ENCODE measurements at regions not wholly inside any gene's neighbourhood (a gene's known extent, or its start where the extent isn't known, plus 50 kb on each side); places are given as distances from the start of the nearest gene placed in this dataset.

DNA sequence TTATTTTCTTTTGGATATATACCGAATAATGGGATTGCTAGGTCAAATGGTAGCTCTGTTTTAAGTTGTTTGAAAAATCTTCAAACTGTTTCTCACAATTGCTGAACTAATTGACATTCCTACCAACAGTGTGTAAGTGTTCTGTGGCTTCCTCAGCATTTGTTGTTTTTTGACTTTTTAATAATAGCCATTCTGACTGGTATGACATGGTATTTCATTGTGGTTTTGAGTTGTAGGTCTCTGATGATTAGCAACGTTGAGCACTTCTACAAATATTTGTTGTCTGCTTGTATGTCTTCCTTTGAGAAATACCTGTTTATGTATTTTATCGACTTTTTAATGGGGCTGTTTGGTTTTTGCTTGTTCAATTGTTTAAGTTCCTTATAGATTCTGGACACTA, 680.1 kb upstream of the GRIA3 start:
- Mint-ChIP-seq H3K27me3 (no peaks in the 10 kb centered on the region), H3K4me3 (no peak overlapping the region), H3K4me1 (no peaks in the 10 kb centered on the region), H3K27ac (no peak overlapping the region), H3K36me3 (ENCODE audit: low read depth) (no peaks in the 10 kb centered on the region), H3K9me3 (no peaks in the 10 kb centered on the region)
- DNase-seq = no peak
- ATAC-seq = no peak

GRCh38 chrX:122512561-122513072, 671.5 kb upstream of the GRIA3 start:
- Mint-ChIP-seq H3K36me3 (ENCODE audit: low read depth) (no peaks in the 10 kb centered on the region), H3K4me3 (no peak overlapping the region), H3K27ac (no peak overlapping the region), H3K4me1 (no peaks in the 10 kb centered on the region), H3K9me3 (no peaks in the 10 kb centered on the region), H3K27me3 (no peaks in the 10 kb centered on the region)
- ATAC-seq = no peak
- no peak for DNase-seq

- ATAC-seq (no peak), DNase-seq (no peak)
- H3K27me3 Mint-ChIP-seq = no peaks in the 10 kb centered on the region
- no peaks in the 10 kb centered on the region for H3K4me1 Mint-ChIP-seq
- no peaks in the 10 kb centered on the region for H3K36me3 Mint-ChIP-seq (ENCODE audit: low read depth)
- no peak overlapping the region for H3K27ac Mint-ChIP-seq
- H3K9me3 Mint-ChIP-seq = no peaks in the 10 kb centered on the region
- no peak overlapping the region for H3K4me3 Mint-ChIP-seq
Measured at GRCh38 chrX:122517786-122518185, 666.3 kb upstream of the GRIA3 start.

DNA sequence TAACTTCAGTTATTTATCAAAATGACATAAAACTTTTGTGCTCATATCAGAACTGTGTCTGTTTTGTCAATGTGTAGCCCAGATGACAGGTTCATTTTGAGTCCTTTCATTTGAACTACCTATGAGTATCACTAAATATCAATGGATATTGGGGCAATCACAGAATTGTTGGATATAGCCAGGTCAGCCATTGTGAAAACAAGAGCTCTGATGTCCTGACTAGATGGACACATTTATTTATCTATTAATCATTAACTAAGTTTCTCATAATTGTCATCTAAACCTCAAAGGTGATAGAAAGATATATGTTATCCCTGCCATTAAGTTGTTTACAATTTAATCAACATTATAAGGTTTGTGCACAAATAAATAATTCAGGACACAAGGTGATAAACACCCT, 638.3 kb upstream of the GRIA3 start:
- H3K9me3 Mint-ChIP-seq = no peaks in the 10 kb centered on the region
- no peak overlapping the region for H3K4me3 Mint-ChIP-seq
- H3K36me3 Mint-ChIP-seq (ENCODE audit: low read depth) = no peaks in the 10 kb centered on the region
- H3K27me3 Mint-ChIP-seq = no peaks in the 10 kb centered on the region
- DNase-seq (no peak), ATAC-seq (no peak)
- no peaks in the 10 kb centered on the region for H3K4me1 Mint-ChIP-seq
- no peak overlapping the region for H3K27ac Mint-ChIP-seq

GRCh38 chrX:122546269-122546668, 637.8 kb upstream of the GRIA3 start:
- no peaks in the 10 kb centered on the region for H3K9me3 Mint-ChIP-seq
- ATAC-seq (no peak), DNase-seq (no peak)
- no peaks in the 10 kb centered on the region for H3K27me3 Mint-ChIP-seq
- no peaks in the 10 kb centered on the region for H3K4me1 Mint-ChIP-seq
- H3K27ac Mint-ChIP-seq = no peak overlapping the region
- H3K36me3 Mint-ChIP-seq (ENCODE audit: low read depth) = no peaks in the 10 kb centered on the region
- no peak overlapping the region for H3K4me3 Mint-ChIP-seq

- Mint-ChIP-seq H3K9me3 (peaks cover 4% of the 10 kb centered on the region), H3K27me3 (no peaks in the 10 kb centered on the region), H3K4me1 (no peaks in the 10 kb centered on the region), H3K4me3 (no peak overlapping the region), H3K27ac (no peak overlapping the region), H3K36me3 (ENCODE audit: low read depth) (no peaks in the 10 kb centered on the region)
- ATAC-seq (no peak), DNase-seq (no peak)
Measured at GRCh38 chrX:122552286-122552800, 631.7 kb upstream of the GRIA3 start.

DNA sequence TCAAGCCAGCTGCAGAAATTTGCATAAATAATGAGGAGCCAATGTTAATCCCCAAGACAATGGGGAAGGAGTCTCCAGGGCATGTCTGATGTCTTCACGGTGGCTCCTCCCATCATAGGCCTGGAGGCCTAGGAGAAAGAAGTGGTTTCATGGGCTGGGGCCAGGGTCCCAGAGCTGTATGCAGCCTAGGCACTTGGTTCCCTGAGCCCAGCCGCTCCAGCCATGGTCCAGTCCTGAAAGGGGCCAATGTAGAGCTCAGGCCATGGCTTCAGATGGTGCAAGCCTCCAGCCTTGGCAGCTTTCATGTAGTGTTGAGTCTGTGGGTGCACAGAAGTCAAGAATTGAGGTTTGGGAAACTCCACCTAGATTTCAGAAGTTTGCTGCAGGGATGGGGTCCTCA, 628.2 kb upstream of the GRIA3 start:
- DNase-seq = no peak
- no peaks in the 10 kb centered on the region for H3K27me3 Mint-ChIP-seq
- no peaks in the 10 kb centered on the region for H3K4me1 Mint-ChIP-seq
- peaks cover 4% of the 10 kb centered on the region for H3K9me3 Mint-ChIP-seq
- H3K4me3 Mint-ChIP-seq = no peak overlapping the region
- H3K36me3 Mint-ChIP-seq (ENCODE audit: low read depth) = no peaks in the 10 kb centered on the region
- H3K27ac Mint-ChIP-seq = no peak overlapping the region
- ATAC-seq = no peak

DNA sequence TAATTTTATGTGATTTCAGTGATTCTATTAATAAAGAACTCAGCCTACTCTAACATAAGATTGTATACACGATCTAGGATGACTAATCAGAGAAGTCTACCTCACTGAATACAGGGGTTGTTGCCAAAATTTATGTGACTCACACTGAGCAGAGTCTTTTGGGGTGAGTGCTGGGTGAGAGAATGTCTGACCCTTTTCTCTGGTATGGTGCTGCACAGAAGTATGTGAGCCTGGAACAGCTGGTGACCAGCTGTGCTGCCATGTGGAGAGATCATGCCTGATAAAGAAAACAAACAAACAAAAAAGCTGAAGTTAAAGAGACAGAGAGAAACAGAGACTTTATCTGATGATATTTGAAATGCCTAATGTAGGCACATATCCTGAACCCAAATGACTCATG, 618.1 kb upstream of the GRIA3 start:
- Mint-ChIP-seq H3K27me3 (no peaks in the 10 kb centered on the region), H3K27ac (no peak overlapping the region), H3K4me3 (no peak overlapping the region), H3K4me1 (no peaks in the 10 kb centered on the region), H3K36me3 (ENCODE audit: low read depth) (no peaks in the 10 kb centered on the region), H3K9me3 (no peaks in the 10 kb centered on the region)
- ATAC-seq (no peak), DNase-seq (no peak)

DNA sequence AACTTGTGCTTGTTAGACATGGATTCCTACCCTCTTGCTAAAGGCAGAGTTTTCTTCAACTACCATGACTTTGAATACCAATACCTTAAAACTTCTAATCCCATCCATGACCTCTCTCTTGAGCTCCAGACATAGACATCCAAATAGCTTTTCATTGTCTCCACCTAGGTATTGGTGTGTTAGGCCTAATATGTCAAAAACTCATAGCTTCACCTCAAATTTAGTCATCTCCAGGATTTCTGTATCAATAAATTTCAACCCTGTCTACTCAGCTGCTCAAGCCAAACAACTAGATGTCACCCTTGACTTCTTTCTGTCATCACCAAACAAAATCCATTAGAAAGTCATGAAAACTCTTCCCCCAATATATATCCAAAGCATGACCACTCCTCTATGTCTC, 617.7 kb upstream of the GRIA3 start:
- no peaks in the 10 kb centered on the region for H3K36me3 Mint-ChIP-seq (ENCODE audit: low read depth)
- H3K27ac Mint-ChIP-seq = no peak overlapping the region
- no peaks in the 10 kb centered on the region for H3K9me3 Mint-ChIP-seq
- DNase-seq = no peak
- no peak overlapping the region for H3K4me3 Mint-ChIP-seq
- H3K27me3 Mint-ChIP-seq = no peaks in the 10 kb centered on the region
- ATAC-seq = no peak
- no peaks in the 10 kb centered on the region for H3K4me1 Mint-ChIP-seq

DNA sequence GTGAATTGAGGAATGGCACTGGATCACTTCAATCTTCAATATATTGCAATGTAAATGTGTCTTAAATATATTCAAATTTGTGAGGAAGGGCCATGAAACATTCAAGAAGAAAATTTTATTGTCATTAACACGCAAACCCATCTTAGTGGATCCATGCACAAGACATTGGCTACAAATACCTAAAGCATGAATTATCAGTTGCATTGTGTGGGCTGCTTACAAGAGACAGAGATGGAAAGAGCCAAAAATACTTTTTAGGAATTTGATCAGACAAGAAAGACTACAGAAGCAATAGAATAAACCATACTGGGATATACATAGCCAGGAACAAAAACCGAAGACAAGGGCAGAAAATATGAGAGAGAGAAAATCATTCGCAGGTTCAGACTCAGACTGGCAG, 616.2 kb upstream of the GRIA3 start:
- no peaks in the 10 kb centered on the region for H3K36me3 Mint-ChIP-seq (ENCODE audit: low read depth)
- H3K27me3 Mint-ChIP-seq = no peaks in the 10 kb centered on the region
- ATAC-seq = no peak
- H3K9me3 Mint-ChIP-seq = no peaks in the 10 kb centered on the region
- no peaks in the 10 kb centered on the region for H3K4me1 Mint-ChIP-seq
- DNase-seq = no peak
- H3K27ac Mint-ChIP-seq = no peak overlapping the region
- H3K4me3 Mint-ChIP-seq = no peak overlapping the region

- no peaks in the 10 kb centered on the region for H3K4me1 Mint-ChIP-seq
- H3K27me3 Mint-ChIP-seq = no peaks in the 10 kb centered on the region
- no peak overlapping the region for H3K4me3 Mint-ChIP-seq
- no peaks in the 10 kb centered on the region for H3K9me3 Mint-ChIP-seq
- no peak for DNase-seq
- H3K27ac Mint-ChIP-seq = no peak overlapping the region
- H3K36me3 Mint-ChIP-seq (ENCODE audit: low read depth) = no peaks in the 10 kb centered on the region
- ATAC-seq = no peak
Measured at GRCh38 chrX:122572461-122572860, 611.6 kb upstream of the GRIA3 start.

DNA sequence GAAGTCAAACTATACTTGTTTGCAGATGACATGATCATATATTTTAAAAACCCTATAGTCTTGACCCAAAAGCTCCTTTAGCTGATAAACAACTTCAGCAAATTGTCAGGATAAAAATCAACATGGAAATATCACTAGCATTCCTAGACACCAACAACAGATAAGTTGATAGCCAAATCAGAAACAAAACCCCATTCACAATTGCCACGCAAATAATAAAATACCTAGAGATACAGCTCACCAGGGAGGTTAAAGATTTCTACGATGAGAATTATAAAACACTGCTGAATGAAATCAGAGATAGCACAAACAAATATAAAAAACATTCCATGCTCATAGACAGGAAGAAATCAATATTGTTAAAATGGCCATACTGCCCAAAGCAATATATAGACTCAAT, 605.0 kb upstream of the GRIA3 start:
- no peak overlapping the region for H3K4me3 Mint-ChIP-seq
- no peak for DNase-seq
- no peak overlapping the region for H3K27ac Mint-ChIP-seq
- no peaks in the 10 kb centered on the region for H3K9me3 Mint-ChIP-seq
- H3K4me1 Mint-ChIP-seq = no peaks in the 10 kb centered on the region
- H3K36me3 Mint-ChIP-seq (ENCODE audit: low read depth) = no peaks in the 10 kb centered on the region
- H3K27me3 Mint-ChIP-seq = no peaks in the 10 kb centered on the region
- no peak for ATAC-seq

GRCh38 chrX:122579526-122579925, 604.6 kb upstream of the GRIA3 start:
- Mint-ChIP-seq H3K4me3 (no peak overlapping the region), H3K27ac (no peak overlapping the region), H3K27me3 (no peaks in the 10 kb centered on the region), H3K4me1 (no peaks in the 10 kb centered on the region), H3K9me3 (no peaks in the 10 kb centered on the region), H3K36me3 (ENCODE audit: low read depth) (no peaks in the 10 kb centered on the region)
- DNase-seq (no peak), ATAC-seq (no peak)

DNA sequence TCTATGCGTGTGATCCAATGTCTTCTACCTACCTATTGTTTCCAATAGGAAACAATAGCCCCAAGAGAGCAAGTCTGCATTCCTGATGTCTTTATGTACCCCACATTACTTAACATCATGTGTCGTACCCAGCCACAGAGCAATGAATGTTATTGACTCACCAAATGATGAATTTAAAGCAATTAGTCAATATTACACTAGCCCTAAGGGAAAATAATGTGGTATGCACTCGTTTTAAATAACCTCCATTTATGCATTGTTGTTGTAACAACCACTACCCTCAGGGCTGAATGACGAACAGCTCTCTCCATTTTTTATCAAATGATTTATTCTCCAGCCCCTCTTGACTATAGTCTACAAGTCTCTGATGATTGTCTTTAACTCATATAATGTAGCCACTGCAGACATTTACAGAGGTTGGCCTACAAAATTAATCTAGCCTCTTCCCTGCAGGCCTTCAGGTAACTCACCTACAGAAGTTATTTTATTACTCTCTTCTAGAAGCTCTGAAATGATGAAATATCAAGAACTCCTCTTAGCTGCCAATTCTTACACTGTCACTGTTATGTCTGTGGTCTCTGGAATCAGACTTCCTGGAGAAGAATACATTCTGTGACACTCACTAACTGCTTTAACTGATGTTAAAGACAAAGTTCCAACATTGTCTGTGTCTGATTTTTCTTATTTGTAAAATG, 601.7 kb upstream of the GRIA3 start:
- no peaks in the 10 kb centered on the region for H3K4me1 Mint-ChIP-seq
- ATAC-seq (no peak), DNase-seq (no peak)
- no peaks in the 10 kb centered on the region for H3K27me3 Mint-ChIP-seq
- no peaks in the 10 kb centered on the region for H3K36me3 Mint-ChIP-seq (ENCODE audit: low read depth)
- no peaks in the 10 kb centered on the region for H3K9me3 Mint-ChIP-seq
- no peak overlapping the region for H3K27ac Mint-ChIP-seq
- H3K4me3 Mint-ChIP-seq = no peak overlapping the region

- Mint-ChIP-seq H3K9me3 (no peaks in the 10 kb centered on the region), H3K4me3 (no peak overlapping the region), H3K27me3 (no peaks in the 10 kb centered on the region), H3K27ac (no peak overlapping the region), H3K36me3 (ENCODE audit: low read depth) (no peaks in the 10 kb centered on the region), H3K4me1 (no peaks in the 10 kb centered on the region)
- no peak for DNase-seq
- no peak for ATAC-seq
Measured at GRCh38 chrX:122582975-122583305, 601.1 kb upstream of the GRIA3 start.

- Mint-ChIP-seq H3K9me3 (no peaks in the 10 kb centered on the region), H3K36me3 (ENCODE audit: low read depth) (no peaks in the 10 kb centered on the region), H3K4me3 (no peak overlapping the region), H3K27me3 (no peaks in the 10 kb centered on the region), H3K27ac (no peak overlapping the region), H3K4me1 (no peaks in the 10 kb centered on the region)
- ATAC-seq = no peak
- DNase-seq = no peak
Measured at GRCh38 chrX:122583551-122583950, 600.5 kb upstream of the GRIA3 start.

Measured in activated naive CD8-positive, alpha-beta T cell treated with anti-CD3 and anti-CD28 coated beads, Interleukin-2, amount 50 U/mL, for 24 hours (primary cell).